K562 (cell line): ENCODE measurements at regions not wholly inside any gene's neighbourhood (a gene's known extent, or its start where the extent isn't known, plus 50 kb on each side); places are given as distances from the start of the nearest gene placed in this dataset.
"Not testable (repeated sequence)": the region's sequence is repeated elsewhere in the genome, so short reads cannot be mapped to it uniquely, and the experiment has no call there.

Source experiments
- CBX3 ChIP-seq, 2 experiments: IDR thresholded peaks; 1 replicate in 1 of 2; 2 replicates in 1 of 2; pipeline ENCODE4 v1.6.1; 2012; ENCODE audit warnings: inconsistent platforms in 2 of 2, low read length in 2 of 2, borderline replicate concordance in 1 of 2, control low read depth in 1 of 2
- CREB1 ChIP-seq, 2 experiments: sonication (generic) in 1 of 2; formaldehyde crosslinking in 1 of 2; IDR thresholded peaks; 2 replicates each; pipeline versions ENCODE4 v1.6.1 to v1.8.0; 2012 to 2022; ENCODE audit warnings: inconsistent platforms in 1 of 2, mild to moderate bottlenecking in 1 of 2, missing genetic modification reagents in 1 of 2, moderate library complexity in 1 of 2
- HLTF ChIP-seq: fragments of 450-650 bp; IDR thresholded peaks from 2 replicates; pipeline ENCODE4 v1.6.1; 2016
- NFYB ChIP-seq: IDR thresholded peaks from 2 replicates; pipeline ENCODE4 v1.6.1; 2011; ENCODE audit warnings: mild to moderate bottlenecking, moderate library complexity; ENCODE audit not compliant: insufficient read length; ENCODE audit errors: extremely low read depth
- POLR2A ChIP-seq: fragments of 450-650 bp; conservative IDR thresholded peaks from 2 replicates; pipeline ENCODE4 v1.6.1; 2016
- PPARD ChIP-seq: fragments of 250-450 bp; sonication (Bioruptor Pico); IDR thresholded peaks from 2 replicates; pipeline ENCODE4 v1.8.0; 2022; ENCODE audit warnings: inconsistent platforms, mild to moderate bottlenecking, moderate library complexity
- SIX5 ChIP-seq, 2 experiments: IDR thresholded peaks; 2 replicates each; pipeline ENCODE4 v1.6.1; 2011; ENCODE audit warnings: low read length in 2 of 2, borderline replicate concordance in 1 of 2, low read depth in 1 of 2, mild to moderate bottlenecking in 1 of 2, moderate library complexity in 1 of 2; ENCODE audit not compliant: insufficient read depth in 1 of 2
- TCF7 ChIP-seq: sonication (generic); IDR thresholded peaks from 2 replicates; pipeline ENCODE4 v1.6.1; 2016; ENCODE audit warnings: antibody characterized with exemption, borderline replicate concordance
- TEAD2 ChIP-seq: fragments of 450-650 bp; IDR thresholded peaks from 2 replicates; pipeline ENCODE4 v1.6.1; 2016; ENCODE audit warnings: missing genetic modification characterization, control low read depth, missing compliant biosample characterization
- YY1 ChIP-seq, 3 experiments: IDR thresholded peaks; 2 replicates each; pipeline ENCODE4 v1.6.1; 2011; ENCODE audit warnings: low read length in 2 of 3, mild to moderate bottlenecking in 2 of 3, moderate library complexity in 2 of 3, borderline replicate concordance in 1 of 3, control low read depth in 1 of 3, low read depth in 1 of 3; ENCODE audit not compliant: insufficient read depth in 3 of 3, insufficient replicate concordance in 2 of 3, control insufficient read depth in 1 of 3, insufficient read length in 1 of 3; ENCODE audit errors: extremely low read depth in 1 of 3
- ZNF431 ChIP-seq: sonication (generic); formaldehyde crosslinking; IDR thresholded peaks from 2 replicates; pipeline ENCODE4 v1.8.0; 2022; ENCODE audit warnings: mild to moderate bottlenecking, missing genetic modification reagents
- TF ChIP-seq, protein P1 (sequence below): fragments of 150-350 bp; IDR thresholded peaks from 2 replicates; pipeline ENCODE4 v1.6.1; 2014; ENCODE audit warnings: low read depth, mild to moderate bottlenecking, low read length, borderline replicate concordance
- TF ChIP-seq, protein P2 (sequence below): sonication (generic); formaldehyde crosslinking; IDR thresholded peaks from 2 replicates; pipeline ENCODE4 v1.8.0; 2022; ENCODE audit warnings: mild to moderate bottlenecking, low read depth, missing genetic modification reagents
- TF ChIP-seq, protein P3 (sequence below): fragments of 450-650 bp; IDR thresholded peaks from 2 replicates; pipeline ENCODE4 v1.6.1; 2017; ENCODE audit warnings: antibody characterized with exemption, mild to moderate bottlenecking

DNA sequence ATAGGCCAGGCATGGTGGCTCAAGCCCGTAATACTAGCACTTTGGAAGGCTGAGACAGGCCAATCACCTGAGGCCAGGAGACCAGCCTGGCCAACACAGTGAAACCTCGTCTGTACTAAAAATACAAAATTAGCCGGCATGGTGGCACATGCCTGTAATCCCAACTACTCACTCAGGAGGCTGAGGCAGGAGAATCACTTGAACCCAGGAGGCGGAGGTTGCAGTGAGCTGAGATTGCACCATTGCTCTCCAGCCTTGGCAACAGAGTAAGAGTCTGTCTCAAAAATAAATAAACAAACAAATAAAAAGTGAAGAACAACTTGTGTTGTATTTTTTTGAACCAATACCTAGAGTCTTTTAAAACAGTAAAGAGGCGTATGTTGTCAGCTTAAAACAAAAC, 212.1 kb downstream of the PTPRC start:
- TF ChIP-seq, protein P1, sequence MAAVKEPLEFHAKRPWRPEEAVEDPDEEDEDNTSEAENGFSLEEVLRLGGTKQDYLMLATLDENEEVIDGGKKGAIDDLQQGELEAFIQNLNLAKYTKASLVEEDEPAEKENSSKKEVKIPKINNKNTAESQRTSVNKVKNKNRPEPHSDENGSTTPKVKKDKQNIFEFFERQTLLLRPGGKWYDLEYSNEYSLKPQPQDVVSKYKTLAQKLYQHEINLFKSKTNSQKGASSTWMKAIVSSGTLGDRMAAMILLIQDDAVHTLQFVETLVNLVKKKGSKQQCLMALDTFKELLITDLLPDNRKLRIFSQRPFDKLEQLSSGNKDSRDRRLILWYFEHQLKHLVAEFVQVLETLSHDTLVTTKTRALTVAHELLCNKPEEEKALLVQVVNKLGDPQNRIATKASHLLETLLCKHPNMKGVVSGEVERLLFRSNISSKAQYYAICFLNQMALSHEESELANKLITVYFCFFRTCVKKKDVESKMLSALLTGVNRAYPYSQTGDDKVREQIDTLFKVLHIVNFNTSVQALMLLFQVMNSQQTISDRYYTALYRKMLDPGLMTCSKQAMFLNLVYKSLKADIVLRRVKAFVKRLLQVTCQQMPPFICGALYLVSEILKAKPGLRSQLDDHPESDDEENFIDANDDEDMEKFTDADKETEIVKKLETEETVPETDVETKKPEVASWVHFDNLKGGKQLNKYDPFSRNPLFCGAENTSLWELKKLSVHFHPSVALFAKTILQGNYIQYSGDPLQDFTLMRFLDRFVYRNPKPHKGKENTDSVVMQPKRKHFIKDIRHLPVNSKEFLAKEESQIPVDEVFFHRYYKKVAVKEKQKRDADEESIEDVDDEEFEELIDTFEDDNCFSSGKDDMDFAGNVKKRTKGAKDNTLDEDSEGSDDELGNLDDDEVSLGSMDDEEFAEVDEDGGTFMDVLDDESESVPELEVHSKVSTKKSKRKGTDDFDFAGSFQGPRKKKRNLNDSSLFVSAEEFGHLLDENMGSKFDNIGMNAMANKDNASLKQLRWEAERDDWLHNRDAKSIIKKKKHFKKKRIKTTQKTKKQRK, result not testable (repeated sequence)
- TF ChIP-seq NFYB; TCF7; HLTF; SIX5 (IDR thresholded peaks at IDR 0.05; ENCODE audit: borderline replicate concordance in 1 of 2, insufficient read depth in 1 of 2, low read depth in 1 of 2, low read length in 2 of 2); CBX3 (IDR thresholded peaks at IDR 0.05; ENCODE audit: borderline replicate concordance in 1 of 2, low read length in 2 of 2); YY1 (IDR thresholded peaks at IDR 0.05; ENCODE audit: borderline replicate concordance in 1 of 3, control insufficient read depth in 1 of 3, extremely low read depth in 1 of 3, insufficient read depth in 3 of 3, insufficient read length in 1 of 3, insufficient replicate concordance in 2 of 3, low read depth in 1 of 3, low read length in 2 of 3); CREB1 (IDR thresholded peaks at IDR 0.05); CREB1 (CRISPR knock-in tag; IDR thresholded peaks at IDR 0.05); POLR2A; PPARD (CRISPR knock-in tag); ZNF431; TEAD2 (tag): not testable (repeated sequence)
- TF ChIP-seq, protein P2, sequence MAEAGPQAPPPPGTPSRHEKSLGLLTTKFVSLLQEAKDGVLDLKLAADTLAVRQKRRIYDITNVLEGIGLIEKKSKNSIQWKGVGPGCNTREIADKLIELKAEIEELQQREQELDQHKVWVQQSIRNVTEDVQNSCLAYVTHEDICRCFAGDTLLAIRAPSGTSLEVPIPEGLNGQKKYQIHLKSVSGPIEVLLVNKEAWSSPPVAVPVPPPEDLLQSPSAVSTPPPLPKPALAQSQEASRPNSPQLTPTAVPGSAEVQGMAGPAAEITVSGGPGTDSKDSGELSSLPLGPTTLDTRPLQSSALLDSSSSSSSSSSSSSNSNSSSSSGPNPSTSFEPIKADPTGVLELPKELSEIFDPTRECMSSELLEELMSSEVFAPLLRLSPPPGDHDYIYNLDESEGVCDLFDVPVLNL, result not testable (repeated sequence)
- TF ChIP-seq, protein P3, sequence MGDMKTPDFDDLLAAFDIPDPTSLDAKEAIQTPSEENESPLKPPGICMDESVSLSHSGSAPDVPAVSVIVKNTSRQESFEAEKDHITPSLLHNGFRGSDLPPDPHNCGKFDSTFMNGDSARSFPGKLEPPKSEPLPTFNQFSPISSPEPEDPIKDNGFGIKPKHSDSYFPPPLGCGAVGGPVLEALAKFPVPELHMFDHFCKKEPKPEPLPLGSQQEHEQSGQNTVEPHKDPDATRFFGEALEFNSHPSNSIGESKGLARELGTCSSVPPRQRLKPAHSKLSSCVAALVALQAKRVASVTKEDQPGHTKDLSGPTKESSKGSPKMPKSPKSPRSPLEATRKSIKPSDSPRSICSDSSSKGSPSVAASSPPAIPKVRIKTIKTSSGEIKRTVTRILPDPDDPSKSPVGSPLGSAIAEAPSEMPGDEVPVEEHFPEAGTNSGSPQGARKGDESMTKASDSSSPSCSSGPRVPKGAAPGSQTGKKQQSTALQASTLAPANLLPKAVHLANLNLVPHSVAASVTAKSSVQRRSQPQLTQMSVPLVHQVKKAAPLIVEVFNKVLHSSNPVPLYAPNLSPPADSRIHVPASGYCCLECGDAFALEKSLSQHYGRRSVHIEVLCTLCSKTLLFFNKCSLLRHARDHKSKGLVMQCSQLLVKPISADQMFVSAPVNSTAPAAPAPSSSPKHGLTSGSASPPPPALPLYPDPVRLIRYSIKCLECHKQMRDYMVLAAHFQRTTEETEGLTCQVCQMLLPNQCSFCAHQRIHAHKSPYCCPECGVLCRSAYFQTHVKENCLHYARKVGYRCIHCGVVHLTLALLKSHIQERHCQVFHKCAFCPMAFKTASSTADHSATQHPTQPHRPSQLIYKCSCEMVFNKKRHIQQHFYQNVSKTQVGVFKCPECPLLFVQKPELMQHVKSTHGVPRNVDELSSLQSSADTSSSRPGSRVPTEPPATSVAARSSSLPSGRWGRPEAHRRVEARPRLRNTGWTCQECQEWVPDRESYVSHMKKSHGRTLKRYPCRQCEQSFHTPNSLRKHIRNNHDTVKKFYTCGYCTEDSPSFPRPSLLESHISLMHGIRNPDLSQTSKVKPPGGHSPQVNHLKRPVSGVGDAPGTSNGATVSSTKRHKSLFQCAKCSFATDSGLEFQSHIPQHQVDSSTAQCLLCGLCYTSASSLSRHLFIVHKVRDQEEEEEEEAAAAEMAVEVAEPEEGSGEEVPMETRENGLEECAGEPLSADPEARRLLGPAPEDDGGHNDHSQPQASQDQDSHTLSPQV, result not testable (repeated sequence)
